ENCODE measurements at regions not wholly inside any gene's neighbourhood (a gene's known extent, or its start where the extent isn't known, plus 50 kb on each side); places are given as distances from the start of the nearest gene placed in this dataset.

- TF ChIP-seq EZH2phosphoT487 (IDR thresholded peaks at IDR 0.05; ENCODE audit: borderline replicate concordance) (no peak), CTCF (conservative IDR thresholded peaks at IDR 0.05; ENCODE audit: low read length) (no peak)
These were observed 61.9 kb upstream of the NR2F2 start for GRCh38 chr15:96268442-96269204.
